K562 (cell line): ENCODE measurements at regions not wholly inside any gene's neighbourhood (a gene's known extent, or its start where the extent isn't known, plus 50 kb on each side); places are given as distances from the start of the nearest gene placed in this dataset.

Source experiments
- MAFK ChIP-seq: IDR thresholded peaks from 2 replicates; pipeline ENCODE4 v1.6.1; 2011; ENCODE audit warnings: low read length, improper control_type of control experiment
- POLR2AphosphoS2 ChIP-seq: IDR thresholded peaks from 2 replicates; pipeline ENCODE4 v1.6.1; 2012; ENCODE audit warnings: low read length, improper control_type of control experiment
- RAD21 ChIP-seq, 2 experiments: fragments of 250-450 bp in 1 of 2; fragments of 450-650 bp in 1 of 2; sonication (Bioruptor Pico) in 1 of 2; formaldehyde crosslinking in 1 of 2; IDR thresholded peaks in 1 of 2; conservative IDR thresholded peaks in 1 of 2; 2 replicates each; pipeline versions ENCODE4 v1.4.0 to v1.8.0; 2020 to 2022; ENCODE audit warnings: mild to moderate bottlenecking in 2 of 2, moderate library complexity in 1 of 2
- SMAD4 ChIP-seq: fragments of 250-450 bp; sonication (Bioruptor Pico); conservative IDR thresholded peaks from 2 replicates; pipeline ENCODE4 v1.8.0; 2021; ENCODE audit warnings: inconsistent platforms, mild to moderate bottlenecking, moderate library complexity
- ZBTB1 ChIP-seq: sonication (generic); formaldehyde crosslinking; IDR thresholded peaks from 2 replicates; pipeline ENCODE4 v1.8.1; 2023; ENCODE audit warnings: missing genetic modification reagents, low read depth, mild to moderate bottlenecking, borderline replicate concordance
- ZEB2 ChIP-seq: fragments of 450-650 bp; IDR thresholded peaks from 2 replicates; pipeline ENCODE4 v1.6.1; 2016
- TF ChIP-seq, protein P1 (sequence below), 2 experiments: fragments of 450-650 bp in 1 of 2; sonication (generic) in 1 of 2; formaldehyde crosslinking in 1 of 2; IDR thresholded peaks; 2 replicates each; pipeline versions ENCODE4 v1.7.1 to v1.9.0; 2016 to 2022; ENCODE audit warnings: inconsistent platforms in 1 of 2, mild to moderate bottlenecking in 1 of 2, missing genetic modification reagents in 1 of 2
- TF ChIP-seq, protein P2 (sequence below), 3 experiments: IDR thresholded peaks in 2 of 3; conservative IDR thresholded peaks in 1 of 3; 2 replicates each; pipeline ENCODE4 v1.5.1; 2011 to 2012; ENCODE audit warnings: low read length in 3 of 3, mild to moderate bottlenecking in 3 of 3, control low read depth in 2 of 3, improper control_type of control experiment in 1 of 3, inconsistent platforms in 1 of 3, low read depth in 1 of 3, mixed read lengths in 1 of 3, moderate library complexity in 1 of 3; ENCODE audit not compliant: insufficient read depth in 2 of 3

DNA sequence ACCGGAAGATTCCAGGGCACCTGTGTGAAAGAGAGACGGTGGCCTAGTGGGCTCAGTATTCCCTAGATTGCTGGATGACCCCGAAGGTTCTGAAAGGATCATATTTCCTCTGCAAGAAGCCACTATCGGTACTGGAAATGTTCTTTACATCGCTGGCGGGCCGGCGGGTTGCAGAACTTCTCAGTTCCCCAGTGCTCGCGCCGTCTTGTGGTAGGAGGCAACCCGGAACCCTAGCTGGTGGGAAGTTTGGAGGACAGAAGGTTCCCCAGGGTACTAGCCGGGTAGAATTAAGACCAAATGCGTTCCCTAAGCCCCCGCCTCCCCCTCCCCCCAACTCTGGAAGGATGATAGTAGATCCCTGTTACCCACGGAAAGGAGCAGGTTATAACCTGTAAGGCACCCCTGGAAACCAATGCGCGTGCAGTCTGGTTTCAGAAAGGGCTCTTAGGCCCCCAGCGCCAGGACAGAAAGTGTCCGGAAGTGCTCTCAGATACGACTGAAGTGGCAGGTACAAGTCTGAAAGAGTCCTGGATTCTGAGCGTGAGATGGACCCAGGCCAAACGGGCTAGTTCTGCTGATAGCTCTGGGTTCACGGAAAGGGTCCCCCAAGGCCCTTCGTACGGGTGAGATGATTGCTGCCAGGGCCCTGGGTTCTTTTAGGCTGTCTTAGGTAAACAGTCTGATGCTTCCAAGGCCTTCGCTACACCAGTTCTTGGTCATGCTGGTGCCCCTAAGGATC is 61.7 kb upstream of the DCAF8L1 start:
- TF ChIP-seq, protein P1, sequence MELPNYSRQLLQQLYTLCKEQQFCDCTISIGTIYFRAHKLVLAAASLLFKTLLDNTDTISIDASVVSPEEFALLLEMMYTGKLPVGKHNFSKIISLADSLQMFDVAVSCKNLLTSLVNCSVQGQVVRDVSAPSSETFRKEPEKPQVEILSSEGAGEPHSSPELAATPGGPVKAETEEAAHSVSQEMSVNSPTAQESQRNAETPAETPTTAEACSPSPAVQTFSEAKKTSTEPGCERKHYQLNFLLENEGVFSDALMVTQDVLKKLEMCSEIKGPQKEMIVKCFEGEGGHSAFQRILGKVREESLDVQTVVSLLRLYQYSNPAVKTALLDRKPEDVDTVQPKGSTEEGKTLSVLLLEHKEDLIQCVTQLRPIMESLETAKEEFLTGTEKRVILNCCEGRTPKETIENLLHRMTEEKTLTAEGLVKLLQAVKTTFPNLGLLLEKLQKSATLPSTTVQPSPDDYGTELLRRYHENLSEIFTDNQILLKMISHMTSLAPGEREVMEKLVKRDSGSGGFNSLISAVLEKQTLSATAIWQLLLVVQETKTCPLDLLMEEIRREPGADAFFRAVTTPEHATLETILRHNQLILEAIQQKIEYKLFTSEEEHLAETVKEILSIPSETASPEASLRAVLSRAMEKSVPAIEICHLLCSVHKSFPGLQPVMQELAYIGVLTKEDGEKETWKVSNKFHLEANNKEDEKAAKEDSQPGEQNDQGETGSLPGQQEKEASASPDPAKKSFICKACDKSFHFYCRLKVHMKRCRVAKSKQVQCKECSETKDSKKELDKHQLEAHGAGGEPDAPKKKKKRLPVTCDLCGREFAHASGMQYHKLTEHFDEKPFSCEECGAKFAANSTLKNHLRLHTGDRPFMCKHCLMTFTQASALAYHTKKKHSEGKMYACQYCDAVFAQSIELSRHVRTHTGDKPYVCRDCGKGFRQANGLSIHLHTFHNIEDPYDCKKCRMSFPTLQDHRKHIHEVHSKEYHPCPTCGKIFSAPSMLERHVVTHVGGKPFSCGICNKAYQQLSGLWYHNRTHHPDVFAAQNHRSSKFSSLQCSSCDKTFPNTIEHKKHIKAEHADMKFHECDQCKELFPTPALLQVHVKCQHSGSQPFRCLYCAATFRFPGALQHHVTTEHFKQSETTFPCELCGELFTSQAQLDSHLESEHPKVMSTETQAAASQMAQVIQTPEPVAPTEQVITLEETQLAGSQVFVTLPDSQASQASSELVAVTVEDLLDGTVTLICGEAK (IDR thresholded peaks at IDR 0.05) = no peak
- TF ChIP-seq, protein P1 (CRISPR knock-in tag; IDR thresholded peaks at IDR 0.05) = no peak
- TF ChIP-seq, protein P2, sequence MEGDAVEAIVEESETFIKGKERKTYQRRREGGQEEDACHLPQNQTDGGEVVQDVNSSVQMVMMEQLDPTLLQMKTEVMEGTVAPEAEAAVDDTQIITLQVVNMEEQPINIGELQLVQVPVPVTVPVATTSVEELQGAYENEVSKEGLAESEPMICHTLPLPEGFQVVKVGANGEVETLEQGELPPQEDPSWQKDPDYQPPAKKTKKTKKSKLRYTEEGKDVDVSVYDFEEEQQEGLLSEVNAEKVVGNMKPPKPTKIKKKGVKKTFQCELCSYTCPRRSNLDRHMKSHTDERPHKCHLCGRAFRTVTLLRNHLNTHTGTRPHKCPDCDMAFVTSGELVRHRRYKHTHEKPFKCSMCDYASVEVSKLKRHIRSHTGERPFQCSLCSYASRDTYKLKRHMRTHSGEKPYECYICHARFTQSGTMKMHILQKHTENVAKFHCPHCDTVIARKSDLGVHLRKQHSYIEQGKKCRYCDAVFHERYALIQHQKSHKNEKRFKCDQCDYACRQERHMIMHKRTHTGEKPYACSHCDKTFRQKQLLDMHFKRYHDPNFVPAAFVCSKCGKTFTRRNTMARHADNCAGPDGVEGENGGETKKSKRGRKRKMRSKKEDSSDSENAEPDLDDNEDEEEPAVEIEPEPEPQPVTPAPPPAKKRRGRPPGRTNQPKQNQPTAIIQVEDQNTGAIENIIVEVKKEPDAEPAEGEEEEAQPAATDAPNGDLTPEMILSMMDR (IDR thresholded peaks at IDR 0.05 in 2 of 3, conservative IDR thresholded peaks at IDR 0.05 in 1 of 3; ENCODE audit: insufficient read depth in 2 of 3, low read depth in 1 of 3, low read length in 3 of 3) = no peak
- TF ChIP-seq MAFK (no peak), SMAD4 (no peak), ZBTB1 (CRISPR knock-in tag) (no peak), RAD21 (CRISPR knock-in tag; conservative IDR thresholded peaks at IDR 0.05 in 1 of 2, IDR thresholded peaks at IDR 0.05 in 1 of 2) (no peak), POLR2AphosphoS2 (no peak), ZEB2 (no peak)
